Heart left ventricle (tissue), 13 donors: ENCODE measurements at regions not wholly inside any gene's neighbourhood (a gene's known extent, or its start where the extent isn't known, plus 50 kb on each side); places are given as distances from the start of the nearest gene placed in this dataset.

Source experiments
- POLR2A ChIP-seq, 2 donors: fragments of 450-650 bp; IDR thresholded peaks; one replicate each; pipeline ENCODE4 v1.6.1; 2017; ENCODE audit warnings: antibody characterized with exemption in 2 of 2, mild to moderate bottlenecking in 2 of 2, moderate library complexity in 2 of 2
- TF ChIP-seq, protein P1 (sequence below), 12 donors: fragments of 200-600 bp; sonication (generic) in 4 of 12; IDR thresholded peaks; one replicate each; pipeline versions ENCODE4 v1.5.0 to v1.8.0; 2018 to 2022; ENCODE audit warnings: antibody characterized with exemption in 12 of 12, mild to moderate bottlenecking in 5 of 12
- donor health status: ischemic (EF 13 %, LVEDD 7.1; RV severe dilation, severe dysfunction).
- donor health status: DM: no; HTN: yes; CAD: no.
- donor health status: DM: no; HTN: no; CAD: no.
- donor health status: ischemic (EF 25% LVEDD 6.9; RV normal size, moderate dysfunction).
- donor health status: ischemic (EF 25% LVEDD 5.7; RV mildly dilated, moderate dysfunction).
- donor health status: ischemic (EF 35%, LVEDD 5.7; RV mildly dilated, moderate dysfunction).
- donor health status: nonischemic (EF 11% LVEDD 7.7; RV severe dilation, severe dysfunction).
- donor health status: DM: yes; HTN: yes; CAD: no.
- donor health status: PGD.
- donor health status: ischemic (EF 29% LVEDD 5.4; RV normal size, mild dysfunction).
- donor health status: nonischemic (EF 23%, LVEDD 6.1; RV moderate dilation, normal function).

DNA sequence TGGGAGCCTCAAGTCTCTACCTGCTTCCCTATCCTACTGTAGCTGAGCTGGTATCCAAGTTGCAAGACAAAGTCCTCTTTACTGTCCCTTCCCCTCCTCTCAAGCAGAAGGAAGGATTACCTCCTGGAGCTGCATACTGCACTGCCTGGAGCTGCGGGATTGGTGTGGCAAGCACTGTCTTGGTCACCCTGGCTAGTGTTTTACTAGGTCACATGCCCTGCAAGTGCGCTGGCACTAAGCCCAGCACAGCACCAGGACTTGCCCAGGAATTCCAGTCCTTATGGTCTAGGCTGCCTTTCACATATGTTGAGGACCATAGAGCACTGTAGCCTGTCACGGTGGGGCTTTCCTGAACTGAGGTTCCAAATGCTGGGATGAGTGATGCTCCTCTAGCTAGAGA, 227.3 kb upstream of the ZC4H2 start:
- no peak for TF ChIP-seq POLR2A (IDR thresholded peaks at IDR 0.05)
- TF ChIP-seq, protein P1, sequence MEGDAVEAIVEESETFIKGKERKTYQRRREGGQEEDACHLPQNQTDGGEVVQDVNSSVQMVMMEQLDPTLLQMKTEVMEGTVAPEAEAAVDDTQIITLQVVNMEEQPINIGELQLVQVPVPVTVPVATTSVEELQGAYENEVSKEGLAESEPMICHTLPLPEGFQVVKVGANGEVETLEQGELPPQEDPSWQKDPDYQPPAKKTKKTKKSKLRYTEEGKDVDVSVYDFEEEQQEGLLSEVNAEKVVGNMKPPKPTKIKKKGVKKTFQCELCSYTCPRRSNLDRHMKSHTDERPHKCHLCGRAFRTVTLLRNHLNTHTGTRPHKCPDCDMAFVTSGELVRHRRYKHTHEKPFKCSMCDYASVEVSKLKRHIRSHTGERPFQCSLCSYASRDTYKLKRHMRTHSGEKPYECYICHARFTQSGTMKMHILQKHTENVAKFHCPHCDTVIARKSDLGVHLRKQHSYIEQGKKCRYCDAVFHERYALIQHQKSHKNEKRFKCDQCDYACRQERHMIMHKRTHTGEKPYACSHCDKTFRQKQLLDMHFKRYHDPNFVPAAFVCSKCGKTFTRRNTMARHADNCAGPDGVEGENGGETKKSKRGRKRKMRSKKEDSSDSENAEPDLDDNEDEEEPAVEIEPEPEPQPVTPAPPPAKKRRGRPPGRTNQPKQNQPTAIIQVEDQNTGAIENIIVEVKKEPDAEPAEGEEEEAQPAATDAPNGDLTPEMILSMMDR (IDR thresholded peaks at IDR 0.05), result no peak
